OCI-LY7 (cell line): ENCODE measurements at regions not wholly inside any gene's neighbourhood (a gene's known extent, or its start where the extent isn't known, plus 50 kb on each side); places are given as distances from the start of the nearest gene placed in this dataset.

Experiments used
- BruUV-seq: library from RNA; stranded (reverse); fragments of 400-500 nt; replicated peaks from 2 replicates; lab custom pipeline; 2021; lab: Mats Ljungman, UMichigan
- CTCF ChIA-PET: fragments of 300-600 bp; sonication (Branson Sonifier 250); formaldehyde crosslinking; loops from one replicate; lab custom pipeline; 2022; ENCODE audit warnings: antibody characterized with exemption; ENCODE audit not compliant: unreplicated experiment; lab: Charles Lee
- POLR2A ChIA-PET: fragments of 300-600 bp; sonication (Branson Sonifier 250); formaldehyde crosslinking; loops from one replicate; lab custom pipeline; 2022; ENCODE audit warnings: antibody characterized with exemption; lab: Charles Lee
- DNase-seq: peaks from one replicate; pipeline ENCODE4 v3.0.0-alpha.2; 2015; ENCODE audit warnings: low spot score
- H2AFZ ChIP-seq: fragments of 200-600 bp; sonication (generic), shearing (Covaris generic); 2 replicates; pipeline ENCODE4 v1.6.1; 2014; ENCODE audit warnings: mild to moderate bottlenecking, antibody characterized with exemption, low read length, moderate library complexity
- H3K27ac ChIP-seq: fragments of 200-600 bp; sonication (generic); 2 replicates; pipeline ENCODE4 v1.5.1; 2014; ENCODE audit warnings: mixed run types, low read depth, mild to moderate bottlenecking, moderate library complexity, low read length, inconsistent platforms; ENCODE audit not compliant: poor library complexity, severe bottlenecking
- H3K36me3 ChIP-seq: fragments of 200-600 bp; sonication (generic); 2 replicates; pipeline ENCODE4 v1.6.1; 2014; ENCODE audit warnings: mild to moderate bottlenecking, antibody characterized with exemption, low read length, moderate library complexity, mixed read lengths; ENCODE audit not compliant: insufficient read depth
- H3K4me1 ChIP-seq: fragments of 200-600 bp; sonication (generic); 2 replicates; pipeline ENCODE4 v1.5.1; 2014; ENCODE audit warnings: mild to moderate bottlenecking, low read length; ENCODE audit not compliant: insufficient read depth, poor library complexity, severe bottlenecking
- H3K4me2 ChIP-seq: fragments of 200-600 bp; sonication (generic); 2 replicates; pipeline ENCODE4 v1.6.1; 2014; ENCODE audit warnings: mild to moderate bottlenecking, low read length
- H3K4me3 ChIP-seq: fragments of 200-600 bp; sonication (generic); 2 replicates; pipeline ENCODE4 v1.5.1; 2014; ENCODE audit warnings: mild to moderate bottlenecking, low read depth, low read length; ENCODE audit not compliant: poor library complexity, severe bottlenecking
- H3K79me2 ChIP-seq: fragments of 200-600 bp; sonication (generic); 2 replicates; pipeline ENCODE4 v1.6.1; 2016; ENCODE audit warnings: low read depth, mild to moderate bottlenecking, low read length, moderate library complexity, mixed read lengths; ENCODE audit not compliant: insufficient read depth
- H3K9me2 ChIP-seq: fragments of 200-600 bp; sonication (generic); 2 replicates; pipeline ENCODE4 v1.6.1; 2016; ENCODE audit warnings: mild to moderate bottlenecking, low read length, mixed read lengths; ENCODE audit not compliant: insufficient read depth
- H3K9me3 ChIP-seq: fragments of 200-600 bp; sonication (generic); 2 replicates; pipeline ENCODE4 v1.6.1; 2014; ENCODE audit warnings: mild to moderate bottlenecking, mixed run types, low read length, mixed read lengths
- H4K20me1 ChIP-seq: fragments of 200-600 bp; sonication (generic); 2 replicates; pipeline ENCODE4 v1.6.1; 2014; ENCODE audit warnings: mild to moderate bottlenecking, antibody characterized with exemption, low read length, moderate library complexity, mixed read lengths; ENCODE audit not compliant: insufficient read depth
- EZH2phosphoT487 ChIP-seq: fragments of 200-600 bp; sonication (generic); IDR thresholded peaks from 2 replicates; pipeline ENCODE4 v1.6.1; 2018; ENCODE audit warnings: low read depth, borderline replicate concordance, mild to moderate bottlenecking, mixed run types, antibody characterized with exemption, low read length, moderate library complexity, mixed read lengths
- intact Hi-C: fragments of 100-400 bp; cut with micrococcal nuclease; formaldehyde crosslinking; loops from one replicate; pipeline ENCODE4 v1.10.0; 2022; ENCODE audit not compliant: unreplicated experiment
- TF ChIP-seq, protein P1 (sequence below): fragments of 200-600 bp; sonication (generic); conservative IDR thresholded peaks from 2 replicates; pipeline ENCODE4 v1.5.1; 2014; ENCODE audit warnings: mild to moderate bottlenecking, antibody characterized with exemption, low read length, moderate library complexity, mixed read lengths

DNA sequence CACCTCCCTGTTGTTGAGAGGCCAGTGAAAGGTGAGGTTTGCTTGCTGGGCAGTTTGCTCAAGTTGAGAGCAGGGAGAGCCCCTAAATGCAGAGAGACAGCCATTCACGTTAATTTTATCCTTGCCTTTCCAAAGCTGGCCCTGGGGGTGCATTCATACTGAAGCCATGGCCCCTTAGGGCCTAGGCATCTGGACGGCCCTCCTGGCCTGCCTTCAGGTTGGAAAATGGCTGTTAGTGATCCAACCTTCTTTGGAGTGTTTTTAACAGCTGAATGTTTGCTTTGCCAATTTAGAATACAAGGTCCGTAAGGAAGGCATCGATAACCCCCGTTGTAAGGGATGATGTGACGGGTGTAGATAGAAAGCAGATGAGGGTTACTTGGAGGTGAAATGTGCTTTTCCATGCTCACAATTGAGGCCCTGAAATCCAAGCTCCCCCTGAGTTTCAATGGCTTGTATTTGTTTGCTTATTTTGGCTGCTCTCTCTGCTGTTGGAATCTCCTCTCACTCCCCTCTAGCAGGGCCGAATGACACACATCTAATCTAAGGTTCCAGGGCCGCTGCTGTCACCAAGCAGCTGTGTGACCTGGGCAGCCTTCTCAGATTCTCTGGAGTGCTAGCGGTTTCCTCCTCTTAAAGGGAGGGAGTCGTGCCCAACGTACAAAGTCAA is 171.6 kb upstream of the MKI67 start:
- intact Hi-C loops, result no loop called here
- no peak for DNase-seq
- Histone ChIP-seq H3K4me3 (no peak overlapping the region), H3K4me1 (no peaks in the 10 kb centered on the region), H3K79me2 (no peaks in the 10 kb centered on the region), H4K20me1 (no peaks in the 10 kb centered on the region), H2AFZ (no peak overlapping the region), H3K9me2 (no peaks in the 10 kb centered on the region), H3K36me3 (no peaks in the 10 kb centered on the region), H3K4me2 (no peak overlapping the region), H3K27ac (no peak overlapping the region), H3K9me3 (no peaks in the 10 kb centered on the region)
- POLR2A ChIA-PET, result no interaction called here
- no peak for TF ChIP-seq EZH2phosphoT487
- TF ChIP-seq, protein P1, sequence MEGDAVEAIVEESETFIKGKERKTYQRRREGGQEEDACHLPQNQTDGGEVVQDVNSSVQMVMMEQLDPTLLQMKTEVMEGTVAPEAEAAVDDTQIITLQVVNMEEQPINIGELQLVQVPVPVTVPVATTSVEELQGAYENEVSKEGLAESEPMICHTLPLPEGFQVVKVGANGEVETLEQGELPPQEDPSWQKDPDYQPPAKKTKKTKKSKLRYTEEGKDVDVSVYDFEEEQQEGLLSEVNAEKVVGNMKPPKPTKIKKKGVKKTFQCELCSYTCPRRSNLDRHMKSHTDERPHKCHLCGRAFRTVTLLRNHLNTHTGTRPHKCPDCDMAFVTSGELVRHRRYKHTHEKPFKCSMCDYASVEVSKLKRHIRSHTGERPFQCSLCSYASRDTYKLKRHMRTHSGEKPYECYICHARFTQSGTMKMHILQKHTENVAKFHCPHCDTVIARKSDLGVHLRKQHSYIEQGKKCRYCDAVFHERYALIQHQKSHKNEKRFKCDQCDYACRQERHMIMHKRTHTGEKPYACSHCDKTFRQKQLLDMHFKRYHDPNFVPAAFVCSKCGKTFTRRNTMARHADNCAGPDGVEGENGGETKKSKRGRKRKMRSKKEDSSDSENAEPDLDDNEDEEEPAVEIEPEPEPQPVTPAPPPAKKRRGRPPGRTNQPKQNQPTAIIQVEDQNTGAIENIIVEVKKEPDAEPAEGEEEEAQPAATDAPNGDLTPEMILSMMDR, result no peak
- BruUV-seq, result no TSS peak
- CTCF ChIA-PET, result interaction anchor here (0.6 kb wide), 1 partner anchor 12 kb away, joined by 3 read pairs; no protein-coding TSS in a partner anchor

DNA sequence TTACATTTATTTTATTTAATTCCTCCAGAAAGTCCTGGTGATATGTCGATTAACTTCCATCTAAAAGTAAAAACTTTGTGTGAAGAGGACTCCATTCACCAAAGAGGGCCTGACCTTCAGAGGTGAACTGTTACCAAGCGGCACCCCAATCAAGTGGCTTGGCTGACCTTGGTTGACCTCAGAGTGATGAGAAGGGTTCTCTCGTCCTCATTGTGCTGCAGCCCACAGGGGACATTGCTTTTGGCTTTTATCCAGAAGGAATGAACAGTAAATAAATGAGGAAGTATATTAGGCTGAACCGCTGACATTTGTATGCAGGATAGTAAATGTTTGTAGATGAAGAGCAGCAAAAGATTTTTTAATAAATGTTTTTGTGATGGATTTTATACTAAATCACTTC is 172.4 kb upstream of the MKI67 start:
- no peaks in the 10 kb centered on the region for H3K4me1 ChIP-seq
- no peak overlapping the region for H3K4me3 ChIP-seq
- no peak overlapping the region for H3K27ac ChIP-seq
- ChIA-PET POLR2A (no interaction called here), CTCF (no interaction called here)
- intact Hi-C loops, result no loop called here
- no peak overlapping the region for H2AFZ ChIP-seq
- no peaks in the 10 kb centered on the region for H3K9me2 ChIP-seq
- H3K4me2 ChIP-seq, result no peak overlapping the region
- no peaks in the 10 kb centered on the region for H3K9me3 ChIP-seq
- H3K36me3 ChIP-seq, result no peaks in the 10 kb centered on the region
- TF ChIP-seq, protein P1, result no peak
- TF ChIP-seq EZH2phosphoT487, result no peak
- H3K79me2 ChIP-seq, result no peaks in the 10 kb centered on the region
- BruUV-seq, result no TSS peak
- DNase-seq, result no peak
- no peaks in the 10 kb centered on the region for H4K20me1 ChIP-seq

DNA sequence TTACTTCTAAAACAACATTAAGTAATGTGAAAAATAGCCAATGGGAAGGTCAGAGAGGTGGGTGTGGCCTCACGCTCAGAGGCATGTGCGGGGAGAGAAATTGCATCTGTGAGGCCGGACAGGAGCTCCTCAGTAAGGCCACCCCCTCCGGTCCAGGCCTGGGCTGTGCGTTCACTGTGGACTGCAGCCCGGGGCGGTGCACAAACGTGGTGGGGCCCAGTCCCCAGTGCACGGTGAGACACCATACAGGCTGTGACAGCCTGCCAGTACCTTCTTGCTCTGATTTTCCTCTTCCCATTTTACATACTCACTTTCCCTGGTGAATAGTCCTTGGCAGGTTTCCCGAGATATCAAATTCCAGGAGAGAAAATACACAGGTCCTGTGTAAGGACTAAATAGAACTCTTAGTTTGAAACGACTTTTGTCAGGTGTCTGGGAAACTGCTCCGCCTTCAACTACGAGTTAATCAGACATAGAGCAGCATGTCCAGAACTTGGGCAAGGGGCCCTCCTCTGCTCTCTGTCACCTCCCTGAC is 174.1 kb upstream of the MKI67 start:
- no peak overlapping the region for H2AFZ ChIP-seq
- DNase-seq, result no peak
- intact Hi-C loops, result no loop called here
- H3K4me2 ChIP-seq, result no peak overlapping the region
- no peak for TF ChIP-seq EZH2phosphoT487
- TF ChIP-seq, protein P1, result no peak
- BruUV-seq, result no TSS peak
- no peaks in the 10 kb centered on the region for H3K9me2 ChIP-seq
- H3K27ac ChIP-seq, result no peak overlapping the region
- H3K79me2 ChIP-seq, result no peaks in the 10 kb centered on the region
- no peaks in the 10 kb centered on the region for H3K4me1 ChIP-seq
- no peak overlapping the region for H3K4me3 ChIP-seq
- ChIA-PET CTCF (no interaction called here), POLR2A (no interaction called here)
- no peaks in the 10 kb centered on the region for H3K36me3 ChIP-seq
- H3K9me3 ChIP-seq, result no peaks in the 10 kb centered on the region
- H4K20me1 ChIP-seq, result no peaks in the 10 kb centered on the region
